ENCODE measurements at regions not wholly inside any gene's neighbourhood (a gene's known extent, or its start where the extent isn't known, plus 50 kb on each side); places are given as distances from the start of the nearest gene placed in this dataset.

DNA sequence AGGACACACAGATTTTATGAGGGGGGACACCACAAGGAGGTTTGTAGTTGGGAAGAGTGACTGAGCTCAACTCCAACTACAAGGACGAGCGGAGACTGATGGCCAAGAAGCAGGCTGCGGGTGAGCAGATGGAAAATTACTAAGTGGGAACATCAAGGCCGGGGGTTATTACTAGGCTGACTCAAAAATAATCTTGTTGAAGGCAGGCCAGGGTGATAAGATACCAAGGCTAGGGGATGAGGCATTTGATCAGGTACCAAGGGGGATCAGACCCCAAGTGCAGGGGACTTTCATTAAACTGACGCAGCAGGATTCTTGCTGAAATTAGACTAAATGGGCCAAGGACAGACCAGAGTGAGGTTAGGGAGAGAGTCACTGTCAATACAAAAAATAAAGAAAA lies 119.4 kb upstream of the SORBS2 start:
- TF ChIP-seq, protein P1, sequence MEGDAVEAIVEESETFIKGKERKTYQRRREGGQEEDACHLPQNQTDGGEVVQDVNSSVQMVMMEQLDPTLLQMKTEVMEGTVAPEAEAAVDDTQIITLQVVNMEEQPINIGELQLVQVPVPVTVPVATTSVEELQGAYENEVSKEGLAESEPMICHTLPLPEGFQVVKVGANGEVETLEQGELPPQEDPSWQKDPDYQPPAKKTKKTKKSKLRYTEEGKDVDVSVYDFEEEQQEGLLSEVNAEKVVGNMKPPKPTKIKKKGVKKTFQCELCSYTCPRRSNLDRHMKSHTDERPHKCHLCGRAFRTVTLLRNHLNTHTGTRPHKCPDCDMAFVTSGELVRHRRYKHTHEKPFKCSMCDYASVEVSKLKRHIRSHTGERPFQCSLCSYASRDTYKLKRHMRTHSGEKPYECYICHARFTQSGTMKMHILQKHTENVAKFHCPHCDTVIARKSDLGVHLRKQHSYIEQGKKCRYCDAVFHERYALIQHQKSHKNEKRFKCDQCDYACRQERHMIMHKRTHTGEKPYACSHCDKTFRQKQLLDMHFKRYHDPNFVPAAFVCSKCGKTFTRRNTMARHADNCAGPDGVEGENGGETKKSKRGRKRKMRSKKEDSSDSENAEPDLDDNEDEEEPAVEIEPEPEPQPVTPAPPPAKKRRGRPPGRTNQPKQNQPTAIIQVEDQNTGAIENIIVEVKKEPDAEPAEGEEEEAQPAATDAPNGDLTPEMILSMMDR (IDR thresholded peaks at IDR 0.05), result no peak
- no peak for TF ChIP-seq POLR2A (IDR thresholded peaks at IDR 0.05)
